Activated CD4-positive, alpha-beta T cell treated with anti-CD3 and anti-CD28 coated beads, Interleukin-2, amount 50 U/mL, for 16 hours (primary cell): ENCODE measurements at regions not wholly inside any gene's neighbourhood (a gene's known extent, or its start where the extent isn't known, plus 50 kb on each side); places are given as distances from the start of the nearest gene placed in this dataset.
"Not testable (repeated sequence)": the region's sequence is repeated elsewhere in the genome, so short reads cannot be mapped to it uniquely, and the experiment has no call there.

Experiments used
- DNase-seq: peaks from one replicate; pipeline ENCODE4 v3.0.0-alpha.2; 2020

- DNase-seq: no peak
Observed at GRCh38 chr5:102666164-102666946, 88.8 kb upstream of the PAM start.

DNA sequence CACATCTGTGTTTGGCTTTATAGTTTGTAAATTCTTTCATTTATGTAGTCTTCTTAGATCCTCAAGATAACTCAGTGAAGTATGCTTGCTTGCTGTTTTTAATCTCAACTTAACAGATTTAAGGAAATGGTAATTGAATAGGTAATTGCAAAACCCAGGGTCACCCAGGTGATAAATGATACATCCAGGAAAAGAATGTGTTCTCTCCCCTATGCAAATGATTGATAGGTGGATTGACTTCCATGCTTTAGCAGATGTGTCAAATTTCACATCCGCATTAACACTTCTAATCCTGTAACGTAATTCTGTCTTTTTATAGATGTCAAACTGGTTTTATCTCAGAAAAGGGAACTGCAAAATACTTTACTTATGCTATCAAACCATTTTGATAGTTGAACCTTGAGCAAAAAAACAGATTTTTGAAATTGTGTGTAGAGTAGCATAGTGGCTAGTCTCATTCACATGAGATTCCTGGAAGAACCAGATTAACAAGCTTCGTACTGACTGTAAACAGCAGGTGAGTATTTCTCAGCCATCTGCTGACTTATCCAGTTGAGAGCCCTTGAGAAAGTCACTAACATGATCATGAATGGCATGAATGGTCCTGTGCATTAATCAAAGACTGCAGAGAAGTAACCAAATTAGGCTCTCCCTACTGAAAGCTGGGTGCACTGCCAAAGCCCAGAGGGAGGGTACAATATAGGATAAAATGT, 86.7 kb upstream of the PAM start:
- no peak for DNase-seq

- DNase-seq: no peak
Observed at GRCh38 chr5:102670224-102670836, 84.8 kb upstream of the PAM start.

- DNase-seq: not testable (repeated sequence)
Observed at GRCh38 chr5:102671033-102671734, 83.9 kb upstream of the PAM start.

GRCh38 chr5:102678267-102679058, 76.6 kb upstream of the PAM start:
- DNase-seq: no peak

DNA sequence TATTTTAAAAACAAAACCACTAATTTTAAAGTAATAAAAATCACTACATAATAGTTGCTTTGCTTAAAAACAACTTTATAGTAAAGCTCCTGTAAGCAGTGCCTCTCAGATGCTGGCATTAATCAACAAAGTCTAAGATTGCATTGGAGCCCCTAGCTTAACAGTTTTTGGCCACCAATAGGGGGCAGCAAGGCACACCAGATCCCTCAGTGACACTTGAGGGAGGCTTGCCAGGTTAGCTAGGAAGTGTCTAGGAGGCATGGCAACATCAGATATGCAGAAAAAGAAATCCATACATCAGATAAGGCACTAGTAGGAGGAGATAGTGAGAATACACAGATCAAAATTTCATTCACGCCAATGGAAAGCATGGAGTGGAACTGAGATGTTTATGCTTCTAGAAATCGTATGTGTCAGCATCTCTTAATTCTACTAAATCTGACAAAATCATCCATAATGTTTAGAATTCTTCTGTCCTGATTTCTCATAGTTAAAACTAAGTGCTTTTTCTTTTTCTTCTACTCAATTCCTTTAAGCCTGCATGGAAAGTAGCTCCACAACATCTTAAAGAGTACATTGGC, 73.6 kb upstream of the PAM start:
- DNase-seq: peak; percentile 69

DNA sequence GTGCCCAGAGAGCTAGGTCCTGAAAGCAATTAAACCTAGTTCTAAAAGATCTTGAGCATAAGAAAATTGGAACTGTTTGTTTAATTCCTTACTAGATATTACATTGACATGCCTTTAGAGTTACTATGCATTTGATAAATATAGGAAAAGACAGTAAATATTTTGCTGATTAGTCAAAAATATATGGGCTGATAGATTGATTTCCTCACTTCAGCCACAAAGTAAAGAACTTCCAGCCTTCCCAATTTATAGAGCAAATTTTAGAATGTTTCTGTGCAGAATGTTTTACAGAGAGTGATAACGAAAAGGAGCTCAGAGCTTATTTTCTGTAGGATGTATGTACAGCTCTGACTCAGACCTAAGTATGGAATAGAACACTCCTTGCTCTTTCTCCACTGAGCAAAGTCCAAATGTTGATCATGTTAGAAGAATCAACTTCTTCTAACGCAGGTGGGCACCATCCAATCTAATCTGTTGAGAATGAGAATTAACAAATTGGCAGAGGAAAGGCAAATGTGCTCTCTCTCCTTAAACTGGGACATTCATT, 72.9 kb upstream of the PAM start:
- DNase-seq: no peak

- not testable (repeated sequence) for DNase-seq
Observed at GRCh38 chr5:102688076-102688475, 67.0 kb upstream of the PAM start.

GRCh38 chr5:102688581-102689342, 66.3 kb upstream of the PAM start:
- not testable (repeated sequence) for DNase-seq

- DNase-seq: no peak
Observed at GRCh38 chr5:102690910-102691309, 64.2 kb upstream of the PAM start.

GRCh38 chr5:102691434-102691833, 63.7 kb upstream of the PAM start:
- DNase-seq: no peak

GRCh38 chr5:102700120-102700831, 54.8 kb upstream of the PAM start:
- no peak for DNase-seq

GRCh38 chr5:102700916-102701315, 54.2 kb upstream of the PAM start:
- DNase-seq: no peak

DNA sequence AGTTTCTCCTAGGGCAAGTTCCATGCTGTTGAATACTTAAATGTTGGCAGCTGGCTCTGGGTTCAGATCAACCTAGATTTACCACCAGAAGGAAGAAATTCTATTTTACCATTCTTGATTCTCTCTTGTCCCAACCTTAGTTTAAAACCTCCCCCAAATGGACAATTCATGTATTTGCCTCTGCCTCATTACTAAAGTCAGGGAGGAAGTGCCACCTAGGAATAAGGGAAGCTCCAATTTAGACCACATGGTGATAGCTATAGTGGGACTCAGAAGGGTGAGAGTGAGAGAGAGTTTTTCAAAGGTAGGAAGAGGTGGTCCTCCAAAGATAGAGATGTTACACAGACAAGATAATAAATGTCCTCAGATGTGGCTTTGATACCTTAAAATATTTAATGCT, 53.4 kb upstream of the PAM start:
- no peak for DNase-seq
